ENCODE measurements at regions not wholly inside any gene's neighbourhood (a gene's known extent, or its start where the extent isn't known, plus 50 kb on each side); places are given as distances from the start of the nearest gene placed in this dataset.

- Histone ChIP-seq H4K20me1 (no peaks in the 10 kb centered on the region), H3K4me2 (no peak overlapping the region), H3K27ac (no peak overlapping the region), H3K9ac (no peak overlapping the region), H3K4me3 (no peak overlapping the region), H3K27me3 (no peaks in the 10 kb centered on the region), H3K36me3 (no peaks in the 10 kb centered on the region), H3K9me3 (no peaks in the 10 kb centered on the region), H3K4me1 (0 out of 2 replicates have a peak, but pooled peaks cover 7% of the 10 kb centered on the region)
- no peak for TF ChIP-seq Cebpa-rat (IDR thresholded peaks at IDR 0.05)
These were observed 336.2 kb upstream of the TPM1 start for GRCh38 chr15:62706317-62706716.

GRCh38 chr15:62708470-62708869 lies 334.1 kb upstream of the TPM1 start:
- Histone ChIP-seq H3K27me3 (no peaks in the 10 kb centered on the region), H4K20me1 (no peaks in the 10 kb centered on the region), H3K9me3 (no peaks in the 10 kb centered on the region), H3K36me3 (no peaks in the 10 kb centered on the region), H3K4me2 (no peak overlapping the region), H3K27ac (no peak overlapping the region), H3K9ac (no peak overlapping the region), H3K4me1 (0 out of 2 replicates have a peak, but pooled peaks cover 3% of the 10 kb centered on the region), H3K4me3 (no peak overlapping the region)
- no peak for TF ChIP-seq Cebpa-rat (IDR thresholded peaks at IDR 0.05)

- H4K20me1 ChIP-seq = no peaks in the 10 kb centered on the region
- H3K36me3 ChIP-seq = no peaks in the 10 kb centered on the region
- H3K27ac ChIP-seq = no peak overlapping the region
- H3K4me2 ChIP-seq = no peak overlapping the region
- H3K27me3 ChIP-seq = no peaks in the 10 kb centered on the region
- H3K4me1 ChIP-seq = no peaks in the 10 kb centered on the region
- H3K4me3 ChIP-seq = no peak overlapping the region
- no peak overlapping the region for H3K9ac ChIP-seq
- H3K9me3 ChIP-seq = no peaks in the 10 kb centered on the region
- TF ChIP-seq Cebpa-rat (IDR thresholded peaks at IDR 0.05) = no peak
These were observed 333.3 kb upstream of the TPM1 start for GRCh38 chr15:62709261-62709660.

DNA sequence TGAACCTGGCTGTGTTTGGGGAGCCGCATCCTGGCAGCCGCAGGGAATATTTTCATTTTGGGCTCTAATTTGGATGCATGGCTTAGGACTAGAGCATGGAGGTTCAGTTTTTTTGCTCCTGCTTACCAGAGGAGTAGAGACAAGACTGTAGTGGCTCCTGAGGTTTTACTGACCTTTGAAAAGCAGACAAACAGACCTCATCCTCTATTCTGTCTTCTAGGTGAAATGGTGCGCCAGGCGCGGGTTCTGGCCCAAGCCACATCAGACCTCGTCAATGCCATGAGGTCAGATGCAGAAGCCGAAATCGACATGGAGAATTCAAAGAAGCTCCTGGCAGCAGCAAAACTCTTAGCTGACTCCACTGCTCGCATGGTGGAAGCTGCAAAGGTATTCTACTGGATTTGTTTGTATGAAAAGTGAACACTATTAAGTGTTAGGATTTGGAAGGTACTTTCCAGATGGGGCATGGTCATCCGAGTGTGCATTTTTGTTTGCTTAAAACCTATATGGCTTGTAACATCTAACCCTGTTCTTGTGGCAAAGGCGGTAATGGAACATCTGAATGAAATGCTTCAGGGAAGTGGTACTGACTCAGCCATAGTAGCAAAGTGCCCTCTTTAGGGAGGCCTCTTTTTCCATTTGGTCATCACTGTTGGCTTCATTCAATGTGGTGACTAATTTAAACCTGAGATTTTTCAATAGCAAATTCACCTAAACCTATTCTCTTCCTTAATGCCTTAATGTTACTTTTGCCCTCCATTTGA lies 330.7 kb upstream of the TPM1 start:
- no peaks in the 10 kb centered on the region for H3K9me3 ChIP-seq
- no peak overlapping the region for H3K27ac ChIP-seq
- TF ChIP-seq Cebpa-rat (IDR thresholded peaks at IDR 0.05) = no peak
- H3K4me1 ChIP-seq = no peaks in the 10 kb centered on the region
- H3K4me2 ChIP-seq = no peak overlapping the region
- no peaks in the 10 kb centered on the region for H4K20me1 ChIP-seq
- no peaks in the 10 kb centered on the region for H3K27me3 ChIP-seq
- no peak overlapping the region for H3K4me3 ChIP-seq
- no peaks in the 10 kb centered on the region for H3K36me3 ChIP-seq
- no peak overlapping the region for H3K9ac ChIP-seq

GRCh38 chr15:62712455-62712839 lies 330.1 kb upstream of the TPM1 start:
- no peaks in the 10 kb centered on the region for H4K20me1 ChIP-seq
- no peak overlapping the region for H3K4me2 ChIP-seq
- no peak overlapping the region for H3K9ac ChIP-seq
- no peak overlapping the region for H3K27ac ChIP-seq
- H3K36me3 ChIP-seq = no peaks in the 10 kb centered on the region
- no peaks in the 10 kb centered on the region for H3K27me3 ChIP-seq
- no peaks in the 10 kb centered on the region for H3K9me3 ChIP-seq
- H3K4me1 ChIP-seq = no peaks in the 10 kb centered on the region
- no peak overlapping the region for H3K4me3 ChIP-seq
- TF ChIP-seq Cebpa-rat (IDR thresholded peaks at IDR 0.05) = no peak

- no peak overlapping the region for H3K4me3 ChIP-seq
- no peak for TF ChIP-seq Cebpa-rat (IDR thresholded peaks at IDR 0.05)
- no peaks in the 10 kb centered on the region for H3K4me1 ChIP-seq
- no peak overlapping the region for H3K4me2 ChIP-seq
- H4K20me1 ChIP-seq = no peaks in the 10 kb centered on the region
- no peaks in the 10 kb centered on the region for H3K9me3 ChIP-seq
- no peak overlapping the region for H3K9ac ChIP-seq
- H3K27ac ChIP-seq = no peak overlapping the region
- no peaks in the 10 kb centered on the region for H3K27me3 ChIP-seq
- no peaks in the 10 kb centered on the region for H3K36me3 ChIP-seq
These were observed 326.6 kb upstream of the TPM1 start for GRCh38 chr15:62715946-62716345.

DNA sequence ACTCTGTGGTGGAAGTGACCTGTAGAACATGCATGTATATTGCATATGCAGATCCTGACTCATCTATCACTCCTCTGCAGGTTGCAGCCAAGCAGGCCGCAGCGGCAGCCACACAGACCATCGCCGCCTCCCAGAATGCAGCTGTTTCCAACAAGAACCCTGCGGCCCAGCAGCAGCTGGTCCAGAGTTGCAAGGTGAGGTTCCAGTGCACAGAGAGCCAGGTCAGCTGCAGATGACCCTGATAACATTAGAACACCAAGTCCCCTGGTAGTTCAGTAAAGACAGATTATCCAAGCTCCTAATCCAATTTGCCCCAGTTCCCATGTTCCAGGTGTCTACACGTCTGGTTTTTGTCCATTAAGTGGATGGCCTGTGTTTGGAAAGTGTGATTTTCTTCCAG lies 325.1 kb upstream of the TPM1 start:
- Histone ChIP-seq H4K20me1 (no peaks in the 10 kb centered on the region), H3K9ac (no peak overlapping the region), H3K4me1 (no peaks in the 10 kb centered on the region), H3K36me3 (no peaks in the 10 kb centered on the region), H3K9me3 (no peaks in the 10 kb centered on the region), H3K27ac (no peak overlapping the region), H3K4me2 (no peak overlapping the region), H3K27me3 (no peaks in the 10 kb centered on the region), H3K4me3 (no peak overlapping the region)
- TF ChIP-seq Cebpa-rat (IDR thresholded peaks at IDR 0.05) = no peak

DNA sequence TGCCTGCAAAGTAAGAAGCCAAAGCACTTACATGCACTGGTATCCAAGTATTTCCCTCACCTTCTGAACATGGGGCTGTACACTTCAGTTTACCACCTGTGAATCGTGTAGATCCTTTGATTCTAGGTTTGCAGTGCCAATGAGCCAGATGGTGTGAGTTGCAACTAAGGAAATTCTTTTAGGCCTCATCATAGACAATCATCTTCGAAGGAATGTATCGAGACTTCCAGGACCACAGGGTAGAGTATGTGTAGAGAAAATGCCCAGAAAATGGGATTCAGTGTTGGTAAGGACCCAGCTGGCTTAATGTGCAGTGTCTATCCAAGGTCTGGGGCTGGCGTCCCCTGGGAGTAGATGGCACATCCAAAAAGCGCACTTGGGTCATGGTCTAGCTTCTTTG lies 323.2 kb upstream of the TPM1 start:
- Histone ChIP-seq H4K20me1 (no peaks in the 10 kb centered on the region), H3K4me3 (no peak overlapping the region)

DNA sequence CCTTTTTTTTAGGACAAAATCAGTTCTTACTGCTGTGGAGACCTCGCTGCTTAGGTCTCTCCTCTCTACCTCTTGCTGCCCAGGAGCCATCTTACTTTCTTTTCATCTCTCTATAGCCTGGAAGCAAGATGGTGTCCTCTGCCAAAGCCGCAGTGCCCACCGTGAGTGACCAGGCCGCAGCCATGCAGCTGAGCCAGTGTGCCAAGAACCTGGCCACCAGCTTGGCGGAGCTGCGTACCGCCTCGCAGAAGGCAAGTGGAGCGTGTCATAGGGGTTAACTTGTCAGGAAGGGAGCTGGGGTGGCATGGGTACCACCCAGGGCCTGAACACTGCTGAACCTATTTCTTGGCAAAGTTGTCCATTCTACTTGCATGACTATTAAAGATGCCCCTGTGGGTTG lies 320.3 kb upstream of the TPM1 start:
- Histone ChIP-seq H3K27ac (no peak overlapping the region), H3K4me2 (no peak overlapping the region), H3K9me3 (no peaks in the 10 kb centered on the region), H3K36me3 (no peaks in the 10 kb centered on the region), H3K27me3 (no peaks in the 10 kb centered on the region), H3K4me1 (peaks cover 6% of the 10 kb centered on the region; the same call in 1 of the 2 replicates), H3K4me3 (no peak overlapping the region), H4K20me1 (no peaks in the 10 kb centered on the region), H3K9ac (no peak overlapping the region)
- no peak for TF ChIP-seq Cebpa-rat (IDR thresholded peaks at IDR 0.05)

More for the DNA sequence above, 323.2 kb upstream of the TPM1 start:
- Histone ChIP-seq H3K9ac (no peak overlapping the region), H3K27me3 (no peaks in the 10 kb centered on the region), H3K4me2 (no peak overlapping the region), H3K9me3 (no peaks in the 10 kb centered on the region), H3K4me1 (no peaks in the 10 kb centered on the region), H3K36me3 (no peaks in the 10 kb centered on the region), H3K27ac (no peak overlapping the region)
- no peak for TF ChIP-seq Cebpa-rat (IDR thresholded peaks at IDR 0.05)

GRCh38 chr15:62726461-62726860 lies 316.1 kb upstream of the TPM1 start:
- Histone ChIP-seq H3K4me2 (0 out of 2 replicates have a peak overlapping the region, but pooled peaks have one; percentile 19), H3K9ac (no peak overlapping the region), H3K36me3 (no peaks in the 10 kb centered on the region), H3K27me3 (no peaks in the 10 kb centered on the region), H3K27ac (no peak overlapping the region), H4K20me1 (no peaks in the 10 kb centered on the region), H3K4me1 (peaks cover 6% of the 10 kb centered on the region; the same call in 1 of the 2 replicates), H3K4me3 (no peak overlapping the region), H3K9me3 (peaks cover 13% of the 10 kb centered on the region; the same call in 1 of the 2 replicates)
- no peak for TF ChIP-seq Cebpa-rat (IDR thresholded peaks at IDR 0.05)

All from BLaER1 (cell line).